OCI-LY3 (cell line): ENCODE measurements at regions not wholly inside any gene's neighbourhood (a gene's known extent, or its start where the extent isn't known, plus 50 kb on each side); places are given as distances from the start of the nearest gene placed in this dataset.

Experiments
- EZH2phosphoT487 ChIP-seq: fragments of 200-600 bp; shearing (Covaris generic); IDR thresholded peaks from 2 replicates; pipeline ENCODE4 v1.6.1; 2018; ENCODE audit warnings: antibody characterized with exemption, mixed run types, low read depth
- TF ChIP-seq, protein P1 (sequence below): fragments of 200-600, 300-600 bp; sonication (generic); IDR thresholded peaks from 2 replicates; pipeline ENCODE4 v1.5.1; 2014; ENCODE audit warnings: antibody characterized with exemption, low read length, low read depth

DNA sequence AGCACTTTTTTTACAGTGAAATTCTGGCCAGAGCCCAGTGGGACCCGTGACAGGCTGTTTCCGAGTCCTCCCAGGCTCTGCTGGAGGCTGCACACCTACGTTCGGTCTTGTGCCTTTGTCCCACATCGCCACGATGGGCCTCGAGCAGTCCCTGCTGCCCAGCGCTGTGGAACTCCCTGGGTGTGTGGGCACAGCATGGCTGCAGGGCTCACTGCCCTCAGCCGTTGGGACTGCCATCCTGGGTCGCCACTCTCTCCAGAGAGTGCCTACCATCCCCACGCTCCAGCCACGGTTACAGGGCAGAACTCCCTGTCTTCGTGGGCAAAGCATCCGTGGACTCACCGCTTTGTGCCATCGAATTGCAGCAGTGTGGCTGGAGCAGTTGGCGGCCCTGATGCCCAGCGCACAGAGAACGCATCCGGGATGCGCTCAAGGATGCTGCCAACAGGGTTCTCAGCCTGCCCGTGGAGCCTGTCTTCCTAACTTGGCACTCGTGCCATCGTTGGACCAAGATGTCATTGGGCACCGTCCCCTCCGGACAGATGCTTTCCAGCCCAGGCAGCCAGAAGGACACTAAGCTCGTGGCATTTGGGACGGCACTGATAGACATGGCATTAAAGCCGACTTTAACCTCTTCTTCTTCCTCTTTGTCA lies 85.0 kb upstream of the ARHGEF7 start:
- TF ChIP-seq, protein P1, sequence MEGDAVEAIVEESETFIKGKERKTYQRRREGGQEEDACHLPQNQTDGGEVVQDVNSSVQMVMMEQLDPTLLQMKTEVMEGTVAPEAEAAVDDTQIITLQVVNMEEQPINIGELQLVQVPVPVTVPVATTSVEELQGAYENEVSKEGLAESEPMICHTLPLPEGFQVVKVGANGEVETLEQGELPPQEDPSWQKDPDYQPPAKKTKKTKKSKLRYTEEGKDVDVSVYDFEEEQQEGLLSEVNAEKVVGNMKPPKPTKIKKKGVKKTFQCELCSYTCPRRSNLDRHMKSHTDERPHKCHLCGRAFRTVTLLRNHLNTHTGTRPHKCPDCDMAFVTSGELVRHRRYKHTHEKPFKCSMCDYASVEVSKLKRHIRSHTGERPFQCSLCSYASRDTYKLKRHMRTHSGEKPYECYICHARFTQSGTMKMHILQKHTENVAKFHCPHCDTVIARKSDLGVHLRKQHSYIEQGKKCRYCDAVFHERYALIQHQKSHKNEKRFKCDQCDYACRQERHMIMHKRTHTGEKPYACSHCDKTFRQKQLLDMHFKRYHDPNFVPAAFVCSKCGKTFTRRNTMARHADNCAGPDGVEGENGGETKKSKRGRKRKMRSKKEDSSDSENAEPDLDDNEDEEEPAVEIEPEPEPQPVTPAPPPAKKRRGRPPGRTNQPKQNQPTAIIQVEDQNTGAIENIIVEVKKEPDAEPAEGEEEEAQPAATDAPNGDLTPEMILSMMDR, result no peak
- TF ChIP-seq EZH2phosphoT487, result no peak
